IMR-90 (cell line): ENCODE measurements at regions not wholly inside any gene's neighbourhood (a gene's known extent, or its start where the extent isn't known, plus 50 kb on each side); places are given as distances from the start of the nearest gene placed in this dataset.

Experiments
- ATAC-seq: fragments of 200-7000 bp; cut with Tn5 transposase; 2 replicates; pipeline ENCODE4 v1.9.1; 2020; ENCODE audit warnings: low read depth, mild to moderate bottlenecking, moderate library complexity
- BruUV-seq: library from RNA; stranded (reverse); fragments of 400-500 nt; replicated peaks from 2 replicates; lab custom pipeline; 2021; lab: Mats Ljungman, UMichigan
- CTCF ChIA-PET: fragments of 300-600 bp; formaldehyde crosslinking; extraction: SDS; loops from one replicate; lab custom pipeline; 2021; ENCODE audit warnings: antibody characterized with exemption; lab: Yijun Ruan, JAX
- POLR2A ChIA-PET: fragments of 300-600 bp; sonication (Branson Sonifier 250); formaldehyde crosslinking; loops from one replicate; lab custom pipeline; 2022; ENCODE audit warnings: antibody characterized with exemption; ENCODE audit not compliant: unreplicated experiment; lab: Charles Lee
- DNase-seq: peaks from one replicate; pipeline ENCODE4 v3.0.0; 2013
- H2AFZ ChIP-seq: replicated peaks from 2 replicates; pipeline ENCODE3; 2013; ENCODE audit warnings: low read length, mild to moderate bottlenecking; ENCODE audit not compliant: poor library complexity
- H2AK5ac ChIP-seq: 2 replicates; pipeline ENCODE4 v1.6.1; 2013; ENCODE audit warnings: low read depth, low read length, inconsistent platforms
- H2AK9ac ChIP-seq: replicated peaks from 2 replicates; pipeline ENCODE3; 2013; ENCODE audit warnings: mild to moderate bottlenecking, low read depth, low read length, moderate library complexity; ENCODE audit not compliant: poor library complexity
- H2BK120ac ChIP-seq: 2 replicates; pipeline ENCODE4 v1.6.1; 2013; ENCODE audit warnings: low read depth, low read length, inconsistent platforms
- H2BK15ac ChIP-seq: 3 replicates; pipeline ENCODE4 v1.6.1; 2013; ENCODE audit warnings: low read depth, low read length, inconsistent platforms
- H2BK20ac ChIP-seq: 2 replicates; pipeline ENCODE4 v1.6.1; 2013; ENCODE audit warnings: low read depth, mild to moderate bottlenecking, inconsistent platforms, low read length, moderate library complexity
- H2BK5ac ChIP-seq: 2 replicates; pipeline ENCODE4 v1.6.1; 2013; ENCODE audit warnings: mild to moderate bottlenecking, low read depth, low read length, inconsistent platforms; ENCODE audit not compliant: poor library complexity, severe bottlenecking
- H3K14ac ChIP-seq: replicated peaks from 2 replicates; pipeline ENCODE4 v1.6.1; 2013; ENCODE audit warnings: low read depth, low read length, inconsistent platforms
- H3K18ac ChIP-seq: 2 replicates; pipeline ENCODE4 v1.6.1; 2013; ENCODE audit warnings: low read depth, low read length, control low read depth
- H3K23ac ChIP-seq: 2 replicates; pipeline ENCODE4 v1.6.1; 2013; ENCODE audit warnings: low read depth, low read length, inconsistent platforms
- H3K27ac ChIP-seq: 2 replicates; pipeline ENCODE4 v1.5.1; 2013; ENCODE audit warnings: mild to moderate bottlenecking, control low read depth, low read length; ENCODE audit not compliant: insufficient read depth
- H3K27me3 ChIP-seq: 2 replicates; pipeline ENCODE4 v1.6.1; 2013; ENCODE audit warnings: low read length; ENCODE audit not compliant: control insufficient read depth, insufficient read depth
- H3K36me3 ChIP-seq: 2 replicates; pipeline ENCODE4 v1.6.1; 2013; ENCODE audit warnings: low read length, mixed read lengths; ENCODE audit not compliant: control insufficient read depth, insufficient read depth
- H3K4ac ChIP-seq: 2 replicates; pipeline ENCODE4 v1.6.1; 2013; ENCODE audit warnings: low read depth, low read length, inconsistent platforms
- H3K4me1 ChIP-seq: 2 replicates; pipeline ENCODE4 v1.6.1; 2013; ENCODE audit warnings: low read length, mixed read lengths; ENCODE audit not compliant: control insufficient read depth, insufficient read depth
- H3K4me2 ChIP-seq: 2 replicates; pipeline ENCODE4 v1.6.1; 2013; ENCODE audit warnings: low read depth, mild to moderate bottlenecking, control low read depth, low read length, moderate library complexity
- H3K4me3 ChIP-seq: 2 replicates; pipeline ENCODE4 v1.5.1; 2013; ENCODE audit warnings: low read depth, mild to moderate bottlenecking, control low read depth, low read length, moderate library complexity; ENCODE audit not compliant: insufficient read depth
- H3K56ac ChIP-seq: 2 replicates; pipeline ENCODE4 v1.6.1; 2013; ENCODE audit warnings: low read length, inconsistent platforms; ENCODE audit not compliant: insufficient read depth; ENCODE audit errors: extremely low read depth
- H3K79me1 ChIP-seq, 2 experiments: 2 replicates each; pipeline ENCODE4 v1.6.1; 2013; ENCODE audit warnings: low read length in 2 of 2, inconsistent platforms in 1 of 2, low read depth in 1 of 2
- H3K9ac ChIP-seq: 2 replicates; pipeline ENCODE4 v1.6.1; 2013; ENCODE audit warnings: low read depth, low read length, control low read depth
- H3K9me1 ChIP-seq: 2 replicates; pipeline ENCODE4 v1.6.1; 2013; ENCODE audit warnings: low read length, inconsistent platforms; ENCODE audit not compliant: insufficient read depth
- H3K9me3 ChIP-seq: 2 replicates; pipeline ENCODE4 v1.6.1; 2013; ENCODE audit warnings: low read length; ENCODE audit not compliant: control insufficient read depth, insufficient read depth
- H4K20me1 ChIP-seq: 2 replicates; pipeline ENCODE4 v1.6.1; 2013; ENCODE audit warnings: low read length, inconsistent platforms; ENCODE audit not compliant: insufficient read depth
- H4K5ac ChIP-seq: 2 replicates; pipeline ENCODE4 v1.6.1; 2013; ENCODE audit warnings: mild to moderate bottlenecking, low read depth, low read length, control low read depth
- H4K8ac ChIP-seq, 2 experiments: 2 replicates each; pipeline ENCODE4 v1.6.1; 2013; ENCODE audit warnings: low read depth in 2 of 2, low read length in 2 of 2, control low read depth in 1 of 2, inconsistent platforms in 1 of 2
- H4K91ac ChIP-seq: 2 replicates; pipeline ENCODE4 v1.6.1; 2013; ENCODE audit warnings: low read depth, low read length, inconsistent platforms; ENCODE audit not compliant: insufficient read depth
- CEBPB ChIP-seq: IDR thresholded peaks from 2 replicates; pipeline ENCODE4 v1.6.1; 2012; ENCODE audit warnings: low read depth, low read length, improper control_type of control experiment
- CHD1 ChIP-seq: IDR thresholded peaks from 2 replicates; pipeline ENCODE4 v1.6.1; 2012; ENCODE audit warnings: low read depth, low read length, improper control_type of control experiment
- RCOR1 ChIP-seq: IDR thresholded peaks from 2 replicates; pipeline ENCODE4 v1.6.1; 2012; ENCODE audit warnings: mild to moderate bottlenecking, low read length, improper control_type of control experiment; ENCODE audit not compliant: insufficient replicate concordance
- RFX5 ChIP-seq: IDR thresholded peaks from 2 replicates; pipeline ENCODE4 v1.8.0; 2012; ENCODE audit warnings: low read depth, mild to moderate bottlenecking, low read length, moderate library complexity
- dilution Hi-C: fragments of 300-500 bp; cut with HindIII; formaldehyde crosslinking; loops from one replicate; pipeline ENCODE4 v1.14.3; 2018; ENCODE audit warnings: low sequenced_read_pairs; ENCODE audit not compliant: unreplicated experiment
- in situ Hi-C: fragments of 300-500 bp; cut with MboI; formaldehyde crosslinking; loops from 3 replicates; pipeline ENCODE4 v1.14.3; 2019; ENCODE audit warnings: low sequenced_read_pairs, inconsistent platforms, mixed read lengths
- intact Hi-C: fragments of 100-400 bp; cut with micrococcal nuclease; formaldehyde crosslinking; loops from 2 replicates; pipeline ENCODE4 v1.10.0; 2022

- no peak overlapping the region for H2BK5ac ChIP-seq
- no peak overlapping the region for H2AK5ac ChIP-seq
- ATAC-seq = no peak
- no peak overlapping the region for H2AFZ ChIP-seq
- H3K9ac ChIP-seq = no peak overlapping the region
- no peak overlapping the region for H2BK15ac ChIP-seq
- no peak for DNase-seq
- H3K4me1 ChIP-seq = no peaks in the 10 kb centered on the region
- H4K20me1 ChIP-seq = no peaks in the 10 kb centered on the region
- TF ChIP-seq CHD1 = no peak
- no peak for TF ChIP-seq RCOR1
- no peak for TF ChIP-seq RFX5
- TF ChIP-seq CEBPB = no peak
- H3K9me1 ChIP-seq = no peaks in the 10 kb centered on the region
- intact Hi-C loops (no loop called here), in situ Hi-C loops (no loop called here), dilution Hi-C loops (no loop called here)
- no peak overlapping the region for H3K23ac ChIP-seq
- no peaks in the 10 kb centered on the region for H3K79me1 ChIP-seq
- no peak overlapping the region for H2AK9ac ChIP-seq
- no peaks in the 10 kb centered on the region for H3K36me3 ChIP-seq
- H3K18ac ChIP-seq = no peak overlapping the region
- H3K4ac ChIP-seq = no peak overlapping the region
- ChIA-PET CTCF (no interaction called here), POLR2A (no interaction called here)
- no peaks in the 10 kb centered on the region for H3K27me3 ChIP-seq
- no peak overlapping the region for H3K27ac ChIP-seq
- no peak overlapping the region for H4K91ac ChIP-seq
- H3K14ac ChIP-seq = no peak overlapping the region
- no peaks in the 10 kb centered on the region for H3K9me3 ChIP-seq
- no peak overlapping the region for H4K8ac ChIP-seq
- no peak overlapping the region for H4K5ac ChIP-seq
- H3K56ac ChIP-seq = no peak overlapping the region
- H2BK20ac ChIP-seq = no peak overlapping the region
- no peak overlapping the region for H3K4me3 ChIP-seq
- no TSS peak for BruUV-seq
- no peak overlapping the region for H2BK120ac ChIP-seq
- no peak overlapping the region for H3K4me2 ChIP-seq
Observed at GRCh38 chr3:28703843-28704242, 355.2 kb upstream of the AZI2 start.
